ENCODE measurements at regions not wholly inside any gene's neighbourhood (a gene's known extent, or its start where the extent isn't known, plus 50 kb on each side); places are given as distances from the start of the nearest gene placed in this dataset.

- H3K27me3 ChIP-seq (replicated peaks; ENCODE audit: insufficient read depth, low read depth, low read length, poor library complexity) = no peaks in the 10 kb centered on the region
- CTCF ChIA-PET = no interaction called here
- no peak for DNase-seq (ENCODE audit: low spot score)
- H3K4me1 ChIP-seq (ENCODE audit: insufficient read depth, low read length, poor library complexity, severe bottlenecking) = no peaks in the 10 kb centered on the region
- intact Hi-C loops (cut with micrococcal nuclease; ENCODE audit: unreplicated experiment) = no loop called here
- no peak overlapping the region for H3K4me3 ChIP-seq (ENCODE audit: low read depth, low read length, poor library complexity, severe bottlenecking)
- TF ChIP-seq EZH2 (IDR thresholded peaks at IDR 0.05; ENCODE audit: borderline replicate concordance, low read depth, low read length, poor library complexity, severe bottlenecking) (no peak), CTCF (conservative IDR thresholded peaks at IDR 0.05; ENCODE audit: low read depth, low read length) (no peak)
- H3K27ac ChIP-seq (ENCODE audit: low read depth, low read length, poor library complexity, severe bottlenecking) = no peak overlapping the region
- no peaks in the 10 kb centered on the region for H3K9me3 ChIP-seq (ENCODE audit: low read depth, low read length, poor library complexity, severe bottlenecking)
- BruUV-seq (replicated peaks) = no TSS peak
- no peaks in the 10 kb centered on the region for H3K36me3 ChIP-seq (ENCODE audit: insufficient read depth, low read length, poor library complexity, severe bottlenecking)
- POLR2A ChIA-PET (ENCODE audit: low non-redundant PET) = no interaction called here
Measured at GRCh38 chr13:69545551-69545950, 562.1 kb upstream of the ATXN8OS start.

GRCh38 chr13:69524459-69525150 lies 583.0 kb upstream of the ATXN8OS start:
- Histone ChIP-seq H3K36me3 (ENCODE audit: insufficient read depth, low read length, poor library complexity, severe bottlenecking) (no peaks in the 10 kb centered on the region), H3K27ac (ENCODE audit: low read depth, low read length, poor library complexity, severe bottlenecking) (no peak overlapping the region), H3K27me3 (replicated peaks; ENCODE audit: insufficient read depth, low read depth, low read length, poor library complexity) (no peaks in the 10 kb centered on the region), H3K4me3 (ENCODE audit: low read depth, low read length, poor library complexity, severe bottlenecking) (no peak overlapping the region), H3K4me1 (ENCODE audit: insufficient read depth, low read length, poor library complexity, severe bottlenecking) (no peaks in the 10 kb centered on the region), H3K9me3 (ENCODE audit: low read depth, low read length, poor library complexity, severe bottlenecking) (no peaks in the 10 kb centered on the region)
- peak; percentile 14 for DNase-seq (ENCODE audit: low spot score)
- BruUV-seq (replicated peaks) = no TSS peak
- CTCF ChIA-PET = no interaction called here
- intact Hi-C loops (cut with micrococcal nuclease; ENCODE audit: unreplicated experiment) = no loop called here
- POLR2A ChIA-PET (ENCODE audit: low non-redundant PET) = no interaction called here
- TF ChIP-seq EZH2 (IDR thresholded peaks at IDR 0.05; ENCODE audit: borderline replicate concordance, low read depth, low read length, poor library complexity, severe bottlenecking) = no peak
- peak; percentile 47 for TF ChIP-seq CTCF (conservative IDR thresholded peaks at IDR 0.05; ENCODE audit: low read depth, low read length)

- intact Hi-C loops (cut with micrococcal nuclease; ENCODE audit: unreplicated experiment) = no loop called here
- no peak for DNase-seq (ENCODE audit: low spot score)
- POLR2A ChIA-PET (ENCODE audit: low non-redundant PET) = no interaction called here
- Histone ChIP-seq H3K4me1 (ENCODE audit: insufficient read depth, low read length, poor library complexity, severe bottlenecking) (no peaks in the 10 kb centered on the region), H3K9me3 (ENCODE audit: low read depth, low read length, poor library complexity, severe bottlenecking) (no peaks in the 10 kb centered on the region), H3K4me3 (ENCODE audit: low read depth, low read length, poor library complexity, severe bottlenecking) (no peak overlapping the region), H3K36me3 (ENCODE audit: insufficient read depth, low read length, poor library complexity, severe bottlenecking) (no peaks in the 10 kb centered on the region), H3K27me3 (replicated peaks; ENCODE audit: insufficient read depth, low read depth, low read length, poor library complexity) (no peaks in the 10 kb centered on the region), H3K27ac (ENCODE audit: low read depth, low read length, poor library complexity, severe bottlenecking) (no peak overlapping the region)
- CTCF ChIA-PET = no interaction called here
- BruUV-seq (replicated peaks) = no TSS peak
- TF ChIP-seq EZH2 (IDR thresholded peaks at IDR 0.05; ENCODE audit: borderline replicate concordance, low read depth, low read length, poor library complexity, severe bottlenecking) = no peak
- no peak for TF ChIP-seq CTCF (conservative IDR thresholded peaks at IDR 0.05; ENCODE audit: low read depth, low read length)
Measured at GRCh38 chr13:69496981-69497380, 610.6 kb upstream of the ATXN8OS start.

Data from A673 (cell line).